GM21515 (cell line): ENCODE measurements at regions not wholly inside any gene's neighbourhood (a gene's known extent, or its start where the extent isn't known, plus 50 kb on each side); places are given as distances from the start of the nearest gene placed in this dataset.

Experiments
- ATAC-seq: cut with Tn5 transposase; IDR thresholded peaks from one replicate; pipeline ENCODE4 v1.9.1; 2021; ENCODE audit not compliant: unreplicated experiment

DNA sequence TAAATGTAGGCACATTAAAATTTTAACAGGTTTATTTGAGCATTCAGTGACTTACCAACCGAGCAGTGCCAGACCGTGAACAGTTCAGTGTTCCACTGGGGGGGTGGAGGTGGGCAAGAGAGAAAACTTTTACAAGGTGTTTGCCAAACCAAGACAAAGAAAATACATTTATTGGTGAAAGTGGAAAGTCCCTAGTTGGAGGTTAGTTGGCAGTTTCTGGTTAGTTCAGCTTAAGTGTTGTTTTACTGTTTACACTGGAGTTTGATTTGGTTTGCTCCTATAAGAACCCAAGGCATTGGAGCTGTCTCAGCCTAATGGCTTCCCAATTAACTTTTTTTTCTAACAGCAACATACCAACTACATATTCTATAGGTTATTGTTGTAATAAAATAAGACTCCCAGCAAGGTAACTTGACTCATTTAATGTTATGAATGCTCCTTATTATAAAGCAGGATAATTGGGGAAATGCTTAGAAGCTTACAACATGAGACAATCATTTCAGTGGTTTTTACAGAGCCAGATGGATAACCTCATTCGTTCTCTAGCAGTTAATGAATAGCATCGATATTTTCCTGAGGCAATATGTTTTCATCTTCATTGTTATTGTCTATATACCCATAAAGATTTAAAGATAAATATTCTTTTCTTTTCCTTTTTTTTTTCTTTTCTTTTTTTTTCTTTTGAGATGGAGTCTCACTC, 115.8 kb downstream of the ETNK1 start:
- no peak for ATAC-seq

- no peak for ATAC-seq
Observed at GRCh38 chr12:22743700-22744099, 118.7 kb downstream of the ETNK1 start.

- no peak for ATAC-seq
Observed at GRCh38 chr12:22744197-22744596, 119.2 kb downstream of the ETNK1 start.

- no peak for ATAC-seq
Observed at GRCh38 chr12:22746720-22747119, 121.7 kb downstream of the ETNK1 start.

GRCh38 chr12:22755629-22756028, 130.7 kb downstream of the ETNK1 start:
- ATAC-seq, result no peak

GRCh38 chr12:22759769-22760674, 135.1 kb downstream of the ETNK1 start:
- ATAC-seq, result no peak

- no peak for ATAC-seq
Observed at GRCh38 chr12:22765421-22766130, 140.6 kb downstream of the ETNK1 start.

DNA sequence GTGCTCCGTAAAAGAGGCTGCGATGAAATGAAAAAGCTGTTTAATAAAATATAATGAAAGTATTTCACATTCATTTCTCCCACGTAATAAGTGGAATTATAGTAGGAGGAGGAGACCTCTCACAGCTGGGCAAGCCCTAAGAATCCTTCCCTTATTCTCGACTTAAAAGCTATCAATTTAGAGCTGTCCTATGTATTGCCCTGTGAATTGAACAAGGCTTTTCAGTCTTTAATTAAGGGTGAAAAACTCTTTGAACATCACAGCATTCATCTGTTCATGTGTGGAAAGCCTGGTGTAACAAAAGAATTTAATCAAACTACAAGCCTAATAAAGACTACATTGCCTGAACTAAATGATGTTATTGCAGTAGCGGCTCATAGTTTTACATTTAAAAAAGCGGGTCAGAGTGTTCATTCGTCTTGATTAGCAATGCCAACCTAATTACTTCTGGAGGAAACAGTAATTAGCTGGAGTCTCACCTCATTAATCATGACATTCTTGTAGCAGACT, 142.0 kb downstream of the ETNK1 start:
- ATAC-seq, result no peak

- ATAC-seq, result no peak
Observed at GRCh38 chr12:22781339-22781738, 156.4 kb downstream of the ETNK1 start.

DNA sequence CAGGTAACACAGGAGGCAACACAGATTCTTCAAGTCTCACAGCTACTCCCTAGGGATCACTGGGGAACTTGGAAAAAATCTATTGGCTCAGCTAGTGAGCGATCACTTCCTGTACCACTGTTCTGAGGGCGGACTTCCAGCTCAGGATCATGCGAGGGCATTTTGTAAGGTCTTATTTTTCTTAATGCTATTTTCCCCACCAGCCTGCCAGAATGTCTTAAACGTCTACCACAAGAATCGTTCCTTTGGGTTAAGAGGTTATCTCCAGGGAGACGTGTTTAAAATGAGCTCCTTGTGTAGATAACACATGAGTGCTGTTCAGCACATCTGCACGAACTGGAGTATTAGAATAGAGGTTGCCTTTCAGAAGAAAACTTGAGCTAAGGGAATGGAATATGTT, 162.6 kb downstream of the ETNK1 start:
- no peak for ATAC-seq

GRCh38 chr12:22788913-22789312, 163.9 kb downstream of the ETNK1 start:
- no peak for ATAC-seq

DNA sequence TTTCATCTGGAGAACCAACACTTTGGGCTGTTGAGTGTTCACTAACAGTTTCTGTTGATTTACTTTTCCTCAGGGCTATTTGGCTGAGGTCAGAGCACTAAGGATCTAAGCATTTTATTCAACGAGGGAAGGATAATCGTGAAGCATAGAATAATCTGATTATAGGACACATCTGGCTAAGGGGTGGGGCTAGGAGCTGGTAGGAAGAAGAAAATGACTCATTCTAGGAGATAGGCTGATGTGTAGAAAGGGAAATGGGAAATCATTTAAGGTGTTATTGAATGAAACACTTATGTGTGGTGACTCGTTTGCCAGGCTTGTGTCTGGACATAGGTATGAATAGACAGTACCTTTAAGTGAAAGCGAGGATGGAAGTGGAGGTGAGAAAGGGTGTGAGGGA, 167.2 kb downstream of the ETNK1 start:
- no peak for ATAC-seq

- no peak for ATAC-seq
Observed at GRCh38 chr12:22794017-22794416, 169.0 kb downstream of the ETNK1 start.

DNA sequence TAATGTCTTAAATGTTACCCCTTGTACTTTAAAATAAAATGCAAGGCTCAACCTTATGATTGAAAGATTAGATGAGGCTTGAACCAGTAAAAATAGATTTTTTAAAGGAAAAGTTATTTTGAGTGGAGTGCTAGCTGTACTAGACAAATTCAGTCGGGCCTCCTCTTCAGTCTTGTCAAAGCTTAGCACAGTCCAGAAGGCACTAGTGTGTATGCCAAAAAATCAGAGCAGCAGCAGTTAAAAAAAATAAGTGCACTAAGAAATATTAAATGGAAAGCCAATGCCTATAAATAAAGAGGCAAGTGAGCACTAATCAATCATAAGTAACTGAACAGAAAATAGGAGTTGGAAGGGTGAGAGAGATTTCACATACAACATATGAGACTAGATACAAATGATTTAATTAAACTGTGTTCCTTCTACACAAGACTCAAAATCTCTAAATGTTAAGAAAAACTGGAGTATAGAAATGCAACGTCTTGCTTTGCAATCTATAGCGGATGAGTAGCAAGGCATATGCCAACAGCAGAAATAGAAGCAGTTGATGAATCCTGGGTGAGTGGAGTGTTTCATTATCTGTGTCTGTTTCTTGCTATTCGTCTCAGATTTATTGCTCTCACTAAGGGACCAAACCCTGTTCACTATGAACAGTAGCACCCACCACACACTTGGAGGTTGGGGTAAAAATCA, 172.1 kb downstream of the ETNK1 start:
- ATAC-seq, result no peak

- no peak for ATAC-seq
Observed at GRCh38 chr12:22797701-22798100, 172.7 kb downstream of the ETNK1 start.

DNA sequence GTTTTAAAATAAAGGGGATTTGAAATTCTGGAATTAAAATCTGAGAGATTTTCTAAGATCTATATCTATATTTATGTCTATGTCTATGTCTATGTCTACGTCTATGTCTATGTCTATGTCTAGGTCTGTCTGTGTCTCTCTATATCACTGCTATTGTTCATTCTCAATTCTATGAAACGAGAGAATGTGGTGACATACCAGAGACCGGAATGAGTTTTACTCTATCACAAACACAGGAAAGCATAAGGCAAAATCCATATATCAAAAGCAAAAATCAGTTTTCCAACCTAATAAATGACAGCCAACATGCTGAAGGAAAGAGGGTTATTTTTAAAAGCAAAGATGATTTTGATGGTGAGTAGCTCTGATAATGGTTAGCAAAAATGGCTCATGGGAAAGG, 173.1 kb downstream of the ETNK1 start:
- no peak for ATAC-seq

GRCh38 chr12:22799503-22799902, 174.5 kb downstream of the ETNK1 start:
- ATAC-seq, result no peak

GRCh38 chr12:22800332-22800731, 175.4 kb downstream of the ETNK1 start:
- no peak for ATAC-seq

DNA sequence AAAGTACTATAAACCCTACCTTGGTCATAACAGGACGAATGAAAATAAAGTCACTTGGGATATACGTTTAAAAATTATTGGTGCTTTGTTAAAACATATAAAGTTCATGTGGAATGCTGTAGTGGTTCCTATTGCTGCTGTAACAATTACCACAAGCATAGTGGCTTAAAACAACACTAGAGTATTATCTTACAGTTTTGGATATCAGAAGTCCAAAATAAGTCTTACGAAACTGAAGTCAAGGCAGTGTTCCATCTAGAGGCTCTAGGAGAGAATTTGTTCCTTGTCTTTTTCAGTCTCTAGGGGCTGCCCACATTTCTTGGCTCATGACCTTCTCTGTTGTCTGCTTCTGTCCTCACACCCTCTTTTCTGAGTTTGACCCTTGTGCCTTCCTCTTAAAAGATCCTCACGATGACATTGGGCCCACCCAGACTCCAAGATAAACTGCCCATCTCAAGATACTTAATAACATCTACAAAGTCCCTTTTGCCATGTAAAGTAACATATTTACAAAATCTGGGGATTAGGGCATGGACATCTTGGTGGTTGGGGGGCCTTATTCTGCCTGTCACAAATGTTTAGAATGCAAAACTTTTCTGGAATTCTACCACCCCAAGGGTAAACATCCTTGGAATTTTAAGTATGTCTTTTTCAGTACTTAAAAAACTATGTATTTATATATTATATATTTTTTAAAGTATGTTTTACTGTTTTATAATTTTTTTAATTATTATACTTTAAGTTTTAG, 178.1 kb downstream of the ETNK1 start:
- ATAC-seq, result no peak

- ATAC-seq, result no peak
Observed at GRCh38 chr12:22803725-22804124, 178.8 kb downstream of the ETNK1 start.
